LNCAP (cell line): ENCODE measurements at regions not wholly inside any gene's neighbourhood (a gene's known extent, or its start where the extent isn't known, plus 50 kb on each side); places are given as distances from the start of the nearest gene placed in this dataset.

ENCODE experiments used
- TF ChIP-seq, protein P1 (sequence below): fragments of 450-650 bp; IDR thresholded peaks from 2 replicates; pipeline ENCODE4 v1.5.1; 2017; ENCODE audit warnings: mild to moderate bottlenecking

DNA sequence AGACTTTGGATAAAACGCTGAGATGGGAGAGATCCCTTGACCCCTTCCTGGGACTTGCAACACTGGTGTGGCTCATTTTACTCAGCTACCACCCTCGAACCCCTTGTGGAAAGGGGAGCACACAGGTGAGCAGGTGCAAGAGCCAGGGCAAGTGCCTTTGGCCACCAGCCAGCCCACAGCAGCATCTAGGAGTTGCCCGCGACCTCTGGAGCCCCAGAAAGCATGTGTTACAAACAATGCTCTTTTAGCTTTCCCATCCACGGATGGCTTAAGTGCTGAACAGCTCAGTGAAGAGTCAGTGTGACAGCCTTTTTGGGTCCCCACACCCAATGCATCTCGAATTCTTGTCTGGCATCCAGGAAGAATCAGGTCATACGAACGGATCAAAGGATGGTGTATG lies 197.8 kb downstream of the MEMO1 start:
- TF ChIP-seq, protein P1, sequence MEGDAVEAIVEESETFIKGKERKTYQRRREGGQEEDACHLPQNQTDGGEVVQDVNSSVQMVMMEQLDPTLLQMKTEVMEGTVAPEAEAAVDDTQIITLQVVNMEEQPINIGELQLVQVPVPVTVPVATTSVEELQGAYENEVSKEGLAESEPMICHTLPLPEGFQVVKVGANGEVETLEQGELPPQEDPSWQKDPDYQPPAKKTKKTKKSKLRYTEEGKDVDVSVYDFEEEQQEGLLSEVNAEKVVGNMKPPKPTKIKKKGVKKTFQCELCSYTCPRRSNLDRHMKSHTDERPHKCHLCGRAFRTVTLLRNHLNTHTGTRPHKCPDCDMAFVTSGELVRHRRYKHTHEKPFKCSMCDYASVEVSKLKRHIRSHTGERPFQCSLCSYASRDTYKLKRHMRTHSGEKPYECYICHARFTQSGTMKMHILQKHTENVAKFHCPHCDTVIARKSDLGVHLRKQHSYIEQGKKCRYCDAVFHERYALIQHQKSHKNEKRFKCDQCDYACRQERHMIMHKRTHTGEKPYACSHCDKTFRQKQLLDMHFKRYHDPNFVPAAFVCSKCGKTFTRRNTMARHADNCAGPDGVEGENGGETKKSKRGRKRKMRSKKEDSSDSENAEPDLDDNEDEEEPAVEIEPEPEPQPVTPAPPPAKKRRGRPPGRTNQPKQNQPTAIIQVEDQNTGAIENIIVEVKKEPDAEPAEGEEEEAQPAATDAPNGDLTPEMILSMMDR, result no peak

DNA sequence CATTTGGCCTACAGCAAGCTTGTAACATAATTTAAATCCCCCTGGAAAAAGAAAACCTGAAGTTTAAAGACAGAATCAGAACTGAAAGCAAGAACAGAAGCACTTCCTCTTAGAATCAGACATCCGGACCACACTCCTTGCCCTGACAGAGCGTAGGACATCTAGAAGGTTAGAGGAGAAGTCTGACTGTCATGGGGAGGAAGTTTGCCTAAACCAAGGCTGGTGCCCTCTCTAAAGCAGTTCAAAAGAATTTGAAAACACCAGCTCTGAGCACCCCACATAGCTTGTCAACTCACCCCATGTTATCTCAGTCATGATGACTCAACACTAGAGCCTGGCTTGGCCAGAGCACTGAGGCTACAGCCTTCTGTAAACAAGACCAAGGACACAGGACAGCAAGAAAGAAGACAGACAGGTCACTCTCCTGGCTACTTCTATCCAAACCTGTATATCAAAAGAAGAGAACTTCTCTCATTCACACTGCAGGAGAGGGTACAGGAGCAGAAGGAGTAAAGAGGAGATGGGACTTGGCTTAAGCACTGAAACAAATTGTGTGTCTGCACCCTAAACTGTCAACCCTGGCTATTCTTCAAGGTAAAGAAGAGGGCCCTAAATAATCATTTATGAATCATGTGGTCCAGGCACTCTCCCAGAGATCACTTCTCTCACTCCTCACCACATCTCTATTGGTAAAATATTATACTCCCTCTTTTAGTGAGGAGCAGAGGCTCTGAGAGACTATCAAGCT lies 198.6 kb downstream of the MEMO1 start:
- TF ChIP-seq, protein P1, result no peak

DNA sequence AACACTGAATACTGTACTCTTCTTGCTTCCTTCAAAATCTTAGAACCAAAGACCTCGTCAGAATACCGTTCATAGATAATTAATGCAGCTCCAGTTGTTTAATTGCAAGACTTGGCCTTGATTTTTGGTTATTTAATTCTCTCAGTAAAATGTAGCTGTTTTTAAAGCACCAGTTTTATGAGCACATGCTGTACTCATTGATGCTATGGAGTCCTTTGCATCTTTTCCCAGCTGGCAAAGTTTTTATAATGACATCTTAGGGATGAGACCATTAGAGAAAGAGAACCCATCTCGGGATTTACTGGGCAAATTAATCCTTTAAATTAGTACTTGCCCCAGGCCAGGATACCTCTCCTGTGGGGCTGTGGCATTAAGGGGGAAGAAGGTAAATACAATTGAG lies 199.3 kb downstream of the MEMO1 start:
- TF ChIP-seq, protein P1, result no peak

DNA sequence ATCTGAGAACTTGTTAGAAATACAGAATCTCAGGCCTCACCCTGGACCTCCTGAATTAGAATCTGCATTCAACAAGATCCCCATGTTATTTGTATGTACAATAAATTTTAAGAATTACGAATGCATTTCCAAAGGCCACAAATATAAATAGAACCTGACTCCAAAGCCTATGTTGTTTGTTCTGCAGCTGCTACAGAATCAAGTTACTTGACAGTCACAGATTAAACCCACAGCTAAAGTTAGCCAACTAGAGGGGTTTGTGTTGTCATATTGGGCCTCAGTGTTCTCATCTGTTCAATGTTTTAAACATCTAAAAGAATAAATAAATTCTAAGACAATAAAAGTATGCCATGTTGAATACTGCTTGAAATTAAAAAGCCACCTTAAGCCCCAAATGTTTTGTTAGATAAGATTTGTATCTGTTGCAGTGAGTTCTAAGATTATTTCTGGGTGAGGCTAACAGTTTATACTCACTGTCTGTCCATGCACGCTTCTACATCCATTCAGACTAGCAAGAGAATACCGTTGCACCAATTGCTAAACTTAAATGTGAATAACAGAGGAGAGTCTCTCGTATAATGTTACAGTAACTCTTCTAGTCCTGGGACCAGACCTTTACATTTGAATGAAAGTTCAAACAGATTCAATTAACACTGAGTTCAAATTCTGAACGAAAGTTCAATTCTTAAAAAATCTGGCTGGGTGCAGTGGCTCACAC lies 200.4 kb downstream of the MEMO1 start:
- TF ChIP-seq, protein P1, result no peak

DNA sequence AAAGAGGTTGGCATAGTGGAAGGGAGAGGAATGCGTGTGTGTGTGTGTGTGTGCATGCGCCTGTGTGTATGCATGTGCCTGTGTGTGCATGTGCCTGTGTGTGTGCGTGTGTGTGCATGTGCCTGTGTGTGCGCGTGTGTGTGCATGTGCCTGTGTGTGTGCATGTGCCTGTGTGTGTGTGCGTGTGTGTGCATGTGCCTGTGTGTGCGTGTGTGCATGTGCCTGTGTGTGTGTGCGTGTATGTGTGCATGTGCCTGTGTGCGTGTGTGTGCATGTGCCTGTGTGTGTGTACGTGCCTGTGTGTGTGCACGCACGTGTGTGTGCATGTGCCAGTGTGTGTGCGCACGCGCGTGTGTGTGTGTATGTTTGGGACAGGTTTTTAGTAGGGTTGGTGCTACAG lies 205.1 kb downstream of the MEMO1 start:
- TF ChIP-seq, protein P1, result no peak

DNA sequence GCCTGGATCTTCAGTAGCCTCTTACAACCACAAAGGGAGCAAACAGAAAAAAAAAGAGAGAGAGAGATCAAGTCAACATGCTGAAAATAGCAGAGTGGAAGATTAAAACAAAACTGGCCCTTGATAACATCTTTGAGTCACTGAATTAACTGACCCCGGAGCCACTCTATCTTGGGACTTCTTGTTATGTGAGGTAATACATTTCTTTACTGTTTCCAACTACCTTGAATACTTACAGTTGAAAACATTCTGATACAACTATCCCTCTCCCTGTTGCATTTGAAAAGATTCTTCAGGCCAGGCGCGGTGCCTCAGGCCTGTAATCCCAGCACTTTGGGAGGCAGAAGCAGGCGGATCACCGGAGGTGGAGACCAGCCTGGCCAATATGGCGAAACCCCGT lies 208.1 kb downstream of the MEMO1 start:
- TF ChIP-seq, protein P1, result no peak

DNA sequence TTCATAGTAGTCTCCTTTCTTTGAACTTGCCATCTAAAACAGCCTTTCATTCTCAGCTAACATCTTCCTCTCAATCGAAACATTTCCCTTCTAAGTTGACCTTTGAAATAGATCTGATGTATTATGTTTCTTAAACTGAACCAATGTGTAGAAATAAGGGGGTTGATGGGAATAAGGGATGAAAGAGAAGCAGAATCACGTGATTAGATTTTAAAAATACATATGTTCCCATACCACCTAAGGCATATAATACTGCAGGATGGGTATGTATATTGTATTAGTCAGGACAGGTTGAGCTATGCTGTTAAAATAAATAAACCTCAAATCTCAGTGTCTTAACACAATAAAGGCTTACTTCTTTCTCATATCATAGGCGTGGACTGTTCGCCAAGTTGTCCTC lies 207.5 kb upstream of the SRD5A2 start:
- TF ChIP-seq, protein P1, result no peak
